Spleen (tissue), 7 donors: ENCODE measurements at regions not wholly inside any gene's neighbourhood (a gene's known extent, or its start where the extent isn't known, plus 50 kb on each side); places are given as distances from the start of the nearest gene placed in this dataset.

Source experiments
- CTCF ChIP-seq, 11 experiments: fragments of 200-600 bp in 7 of 11; fragments of 450-650 bp in 4 of 11; sonication (generic) in 4 of 11; IDR thresholded peaks in 8 of 11; conservative IDR thresholded peaks in 3 of 11; 1 replicate in 7 of 11; 2 replicates in 4 of 11; pipeline versions ENCODE4 v1.4.0 to v1.8.0; 2016 to 2021; ENCODE audit warnings: antibody characterized with exemption in 11 of 11, inconsistent platforms in 4 of 11, mild to moderate bottlenecking in 1 of 11
- POLR2A ChIP-seq, 3 donors: fragments of 450-650 bp; IDR thresholded peaks; one replicate each; pipeline ENCODE4 v1.5.1; 2017; ENCODE audit warnings: antibody characterized with exemption in 3 of 3, mild to moderate bottlenecking in 1 of 3
- POLR2AphosphoS5 ChIP-seq, 3 donors: sonication (generic); formaldehyde crosslinking; IDR thresholded peaks; one replicate each; pipeline ENCODE4 v1.5.1; 2017; ENCODE audit warnings: antibody characterized with exemption in 3 of 3
- donor health status: DM: no; HTN: no; CAD: no; lungs with moderate emphysema.
- donor health status: DM: no; HTN: no; CAD: no.
- donor health status: DM: no; HTN: no; CAD: no.

- TF ChIP-seq CTCF (IDR thresholded peaks at IDR 0.05 in 8 of 11, conservative IDR thresholded peaks at IDR 0.05 in 3 of 11): no peak
- TF ChIP-seq POLR2AphosphoS5 (IDR thresholded peaks at IDR 0.05): no peak
- TF ChIP-seq POLR2A (IDR thresholded peaks at IDR 0.05): no peak
Observed at GRCh38 chr4:71677568-71677967, 106.3 kb downstream of the GC start.
